C4-2B (cell line): ENCODE measurements at regions not wholly inside any gene's neighbourhood (a gene's known extent, or its start where the extent isn't known, plus 50 kb on each side); places are given as distances from the start of the nearest gene placed in this dataset.

Experiments used
- CTCF ChIP-seq: fragments of 450-650 bp; conservative IDR thresholded peaks from 2 replicates; pipeline ENCODE4 v1.5.1; 2017; ENCODE audit warnings: mild to moderate bottlenecking
- ZFX ChIP-seq: fragments of 450-650 bp; IDR thresholded peaks from 2 replicates; pipeline ENCODE4 v1.6.1; 2017

DNA sequence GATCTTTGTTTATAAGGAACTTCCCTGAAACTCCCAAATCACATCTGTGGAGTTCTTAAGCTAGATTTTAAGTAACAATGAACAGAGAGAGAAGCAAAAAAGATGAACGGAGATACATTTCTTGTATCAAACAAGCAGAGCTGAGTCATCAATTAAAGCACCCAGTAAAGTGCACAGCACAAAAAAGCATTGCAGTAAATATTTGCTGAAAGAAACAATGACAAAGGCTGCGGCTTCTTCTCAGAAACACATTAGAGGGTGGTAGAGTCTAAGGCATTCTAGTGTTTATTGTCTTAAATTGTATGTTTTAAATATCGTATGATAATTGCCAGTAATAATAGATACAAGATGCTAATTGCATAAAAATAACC lies 941.6 kb upstream of the CHORDC1 start:
- TF ChIP-seq CTCF, result no peak
- no peak for TF ChIP-seq ZFX
